Right atrium auricular region (tissue), 2 donors: ENCODE measurements at regions not wholly inside any gene's neighbourhood (a gene's known extent, or its start where the extent isn't known, plus 50 kb on each side); places are given as distances from the start of the nearest gene placed in this dataset.

ENCODE experiments used
- DNase-seq: peaks from one replicate; pipeline ENCODE4 v3.0.0-alpha.2; 2019; ENCODE audit warnings: low spot score
- H3K27ac ChIP-seq, 2 donors: fragments of 200-600 bp; sonication (generic); 1 replicate in 1 of 2; 2 replicates in 1 of 2; pipeline ENCODE4 v1.5.1; 2016 to 2019
- H3K27me3 ChIP-seq, 2 donors: fragments of 200-600 bp; sonication (generic); one replicate each; pipeline versions ENCODE4 v1.5.1 to v1.6.0; 2017 to 2019
- H3K36me3 ChIP-seq: fragments of 200-600 bp; sonication (generic); one replicate; pipeline ENCODE4 v1.5.1; 2016
- H3K4me1 ChIP-seq, 2 donors: fragments of 200-600 bp; sonication (generic); one replicate each; pipeline versions ENCODE4 v1.5.1 to v1.6.0; 2017 to 2019
- H3K4me3 ChIP-seq, 2 donors: fragments of 200-600 bp; sonication (generic); 1 replicate in 1 of 2; 2 replicates in 1 of 2; pipeline ENCODE4 v1.5.1; 2017 to 2019; ENCODE audit warnings: mild to moderate bottlenecking in 1 of 2, moderate library complexity in 1 of 2
- H3K9me3 ChIP-seq, 2 donors: fragments of 200-600 bp; sonication (generic); one replicate each; pipeline ENCODE4 v1.5.1; 2019
- CTCF ChIP-seq, 2 donors: fragments of 200-600 bp; sonication (generic); IDR thresholded peaks; one replicate each; pipeline ENCODE4 v1.5.1; 2019; ENCODE audit warnings: antibody characterized with exemption in 2 of 2

- no peaks in the 10 kb centered on the region for H3K4me1 ChIP-seq
- TF ChIP-seq CTCF (IDR thresholded peaks at IDR 0.05): no peak
- no peak for DNase-seq
These were observed 1603.2 kb upstream of the PABPC4L start for GRCh38 chr4:135804785-135805184.

GRCh38 chr4:135777361-135777760, 1575.8 kb upstream of the PABPC4L start:
- Histone ChIP-seq H3K27me3 (no peaks in the 10 kb centered on the region), H3K36me3 (no peaks in the 10 kb centered on the region), H3K27ac (no peak overlapping the region), H3K9me3 (no peaks in the 10 kb centered on the region), H3K4me1 (no peaks in the 10 kb centered on the region), H3K4me3 (no peak overlapping the region)
- no peak for TF ChIP-seq CTCF (IDR thresholded peaks at IDR 0.05)
- no peak for DNase-seq

More at GRCh38 chr4:135804785-135805184, 1603.2 kb upstream of the PABPC4L start:
- Histone ChIP-seq H3K36me3 (no peaks in the 10 kb centered on the region), H3K27me3 (no peaks in the 10 kb centered on the region), H3K4me3 (no peak overlapping the region), H3K27ac (no peak overlapping the region), H3K9me3 (no peaks in the 10 kb centered on the region)

GRCh38 chr4:135775909-135776308, 1574.3 kb upstream of the PABPC4L start:
- Histone ChIP-seq H3K4me3 (no peak overlapping the region), H3K36me3 (no peaks in the 10 kb centered on the region), H3K27me3 (no peaks in the 10 kb centered on the region), H3K9me3 (no peaks in the 10 kb centered on the region), H3K4me1 (no peaks in the 10 kb centered on the region), H3K27ac (no peak overlapping the region)
- no peak for TF ChIP-seq CTCF (IDR thresholded peaks at IDR 0.05)
- DNase-seq: no peak

GRCh38 chr4:135770505-135770904, 1568.9 kb upstream of the PABPC4L start:
- Histone ChIP-seq H3K4me3 (no peak overlapping the region), H3K36me3 (no peaks in the 10 kb centered on the region), H3K4me1 (no peaks in the 10 kb centered on the region), H3K27ac (no peak overlapping the region), H3K9me3 (no peaks in the 10 kb centered on the region), H3K27me3 (no peaks in the 10 kb centered on the region)
- no peak for DNase-seq
- TF ChIP-seq CTCF (IDR thresholded peaks at IDR 0.05): no peak

GRCh38 chr4:135744928-135745327, 1543.3 kb upstream of the PABPC4L start:
- no peaks in the 10 kb centered on the region for H3K9me3 ChIP-seq
- H3K4me1 ChIP-seq: no peaks in the 10 kb centered on the region
- no peaks in the 10 kb centered on the region for H3K36me3 ChIP-seq
- H3K27me3 ChIP-seq: no peaks in the 10 kb centered on the region
- H3K27ac ChIP-seq: no peak overlapping the region
- no peak for TF ChIP-seq CTCF (IDR thresholded peaks at IDR 0.05)
- DNase-seq: no peak
- no peak overlapping the region for H3K4me3 ChIP-seq

GRCh38 chr4:135741583-135741982, 1540.0 kb upstream of the PABPC4L start:
- DNase-seq: no peak
- TF ChIP-seq CTCF (IDR thresholded peaks at IDR 0.05): no peak
- H3K36me3 ChIP-seq: no peaks in the 10 kb centered on the region

More at GRCh38 chr4:135741583-135741982, 1540.0 kb upstream of the PABPC4L start:
- Histone ChIP-seq H3K9me3 (no peaks in the 10 kb centered on the region), H3K27ac (no peak overlapping the region), H3K27me3 (no peaks in the 10 kb centered on the region), H3K4me1 (no peaks in the 10 kb centered on the region), H3K4me3 (no peak overlapping the region)
